GM12878 (cell line): ENCODE measurements at regions not wholly inside any gene's neighbourhood (a gene's known extent, or its start where the extent isn't known, plus 50 kb on each side); places are given as distances from the start of the nearest gene placed in this dataset.

Experiments used
- ATAC-seq: fragments of 200-7000 bp; cut with Tn5 transposase; 3 replicates; pipeline ENCODE4 v1.9.1; 2020; ENCODE audit warnings: mild to moderate bottlenecking, moderate library complexity
- BruUV-seq: library from RNA; stranded (reverse); fragments of 400-500 nt; replicated peaks from 2 replicates; lab custom pipeline; 2021; lab: Mats Ljungman, UMichigan
- CTCF ChIA-PET: fragments of 300-600 bp; sonication (Branson Sonifier 250); formaldehyde crosslinking; extraction: SDS; loops from one replicate; lab custom pipeline; 2021; ENCODE audit warnings: inconsistent platforms; lab: Yijun Ruan, JAX
- POLR2A ChIA-PET: fragments of 350-600 bp; formaldehyde crosslinking; extraction: SDS; loops from one replicate; lab custom pipeline; 2021; ENCODE audit warnings: inconsistent platforms; lab: Charles Lee
- RAD21 ChIA-PET: fragments of 300-600 bp; sonication (Branson Sonifier 250); formaldehyde crosslinking; loops from one replicate; lab custom pipeline; 2023; ENCODE audit warnings: antibody characterized with exemption; ENCODE audit not compliant: unreplicated experiment; lab: Charles Lee
- SMC1A ChIA-PET: fragments of 300-600 bp; sonication (Branson Sonifier 250); formaldehyde crosslinking; loops from one replicate; lab custom pipeline; 2023; ENCODE audit not compliant: unreplicated experiment, uncharacterized antibody; lab: Charles Lee
- DNase-seq: peaks from one replicate; pipeline ENCODE4 v3.0.0-alpha.2; 2011; ENCODE audit warnings: low read depth, low spot score
- FAIRE-seq: peaks from 3 replicates; lab custom pipeline; 2011; peaks lifted over from hg19 to GRCh38; lab: Jason Lieb, UNC
- H2AFZ ChIP-seq: 2 replicates; pipeline ENCODE4 v1.6.0; 2011; ENCODE audit warnings: low read depth, low read length, control low read depth; ENCODE audit not compliant: control insufficient read depth
- H3K27ac ChIP-seq: 2 replicates; pipeline ENCODE4 v1.5.1; 2011; ENCODE audit warnings: control low read depth; ENCODE audit not compliant: control insufficient read depth, insufficient read depth
- H3K27me3 ChIP-seq, 2 experiments: replicated peaks in 1 of 2; 2 replicates each; pipeline versions ENCODE4 v1.6.0 to v1.6.1; 2011; ENCODE audit warnings: low read length in 1 of 2; ENCODE audit not compliant: control insufficient read depth in 2 of 2, insufficient read depth in 2 of 2
- H3K36me3 ChIP-seq, 2 experiments: 2 replicates each; pipeline ENCODE4 v1.5.1; 2011; ENCODE audit warnings: low read length in 1 of 2; ENCODE audit not compliant: control insufficient read depth in 2 of 2, insufficient read depth in 2 of 2
- H3K4me1 ChIP-seq: 2 replicates; pipeline ENCODE4 v1.6.1; 2011; ENCODE audit warnings: mild to moderate bottlenecking, low read length, moderate library complexity, mixed read lengths; ENCODE audit not compliant: control insufficient read depth, insufficient read depth
- H3K4me2 ChIP-seq: 2 replicates; pipeline ENCODE4 v1.6.0; 2011; ENCODE audit warnings: control low read depth; ENCODE audit not compliant: control insufficient read depth, insufficient read depth
- H3K4me3 ChIP-seq: fragments of 200-600 bp; sonication (generic); 2 replicates; pipeline ENCODE4 v1.5.1; 2016
- H3K79me2 ChIP-seq: 2 replicates; pipeline ENCODE4 v1.6.0; 2011; ENCODE audit warnings: low read length; ENCODE audit not compliant: control insufficient read depth, insufficient read depth
- H3K9ac ChIP-seq: 2 replicates; pipeline ENCODE4 v1.8.0; 2011; ENCODE audit warnings: low read length, control low read depth, mixed read lengths; ENCODE audit not compliant: control insufficient read depth, insufficient read depth
- H3K9me3 ChIP-seq: replicated peaks from 3 replicates; pipeline ENCODE4 v1.5.1; 2011; ENCODE audit warnings: mild to moderate bottlenecking, low read length; ENCODE audit not compliant: control insufficient read depth, insufficient read depth
- H4K20me1 ChIP-seq: 2 replicates; pipeline ENCODE4 v1.6.0; 2011; ENCODE audit not compliant: control insufficient read depth, insufficient read depth
- E2F4 ChIP-seq: IDR thresholded peaks from 2 replicates; pipeline ENCODE4 v1.6.1; 2012; ENCODE audit warnings: low read depth, low read length, improper control_type of control experiment
- E2F8 ChIP-seq: fragments of 450-650 bp; IDR thresholded peaks from 2 replicates; pipeline ENCODE4 v1.6.1; 2018; ENCODE audit warnings: mild to moderate bottlenecking, low read depth, moderate library complexity; ENCODE audit not compliant: partially characterized antibody
- MLLT1 ChIP-seq: fragments of 450-650 bp; IDR thresholded peaks from 2 replicates; pipeline ENCODE4 v1.6.1; 2016; ENCODE audit warnings: mild to moderate bottlenecking
- REST ChIP-seq: IDR thresholded peaks from 2 replicates; pipeline ENCODE4 v1.6.1; 2012; ENCODE audit warnings: mild to moderate bottlenecking, low read depth, low read length
- SP1 ChIP-seq: IDR thresholded peaks from one replicate; pipeline ENCODE4 v1.6.1; 2011; ENCODE audit warnings: low read depth, low read length
- TAF1 ChIP-seq: IDR thresholded peaks from 2 replicates; pipeline ENCODE4 v1.6.1; 2011; ENCODE audit warnings: mild to moderate bottlenecking, low read depth, low read length, borderline replicate concordance
- ZNF384 ChIP-seq: IDR thresholded peaks from 2 replicates; pipeline ENCODE4 v1.6.1; 2012; ENCODE audit warnings: low read depth, mild to moderate bottlenecking, low read length, improper control_type of control experiment, borderline replicate concordance
- ZNF592 ChIP-seq: fragments of 450-650 bp; IDR thresholded peaks from 2 replicates; pipeline ENCODE4 v1.6.1; 2017; ENCODE audit warnings: mild to moderate bottlenecking, moderate library complexity
- ZZZ3 ChIP-seq: IDR thresholded peaks from 2 replicates; pipeline ENCODE4 v1.6.1; 2011; ENCODE audit warnings: low read depth; ENCODE audit not compliant: control insufficient read depth, insufficient read length
- WGBS: methylation state at CpG from one replicate; pipeline ENCODE4 v1.1.6; 2016; ENCODE audit warnings: low lambda C conversion rate; ENCODE audit not compliant: insufficient replicate concordance, insufficient coverage; ENCODE audit errors: missing lambda C conversion rate; 5-methylcytosine and 5-hydroxymethylcytosine counted together
- in situ Hi-C: fragments of 300-500 bp; cut with MboI; formaldehyde crosslinking; loops from 9 replicates; pipeline ENCODE4 v1.14.3; 2018; ENCODE audit warnings: mixed read lengths
- intact Hi-C: fragments of 100-400 bp; cut with micrococcal nuclease; formaldehyde crosslinking; loops from one replicate; pipeline ENCODE4 v1.14.2; 2022; ENCODE audit not compliant: unreplicated experiment

GRCh38 chr2:103213028-103213542 lies 451.3 kb downstream of the TMEM182 start:
- BruUV-seq, result no TSS peak
- FAIRE-seq (no peak), DNase-seq (no peak), ATAC-seq (no peak)
- H3K4me2 ChIP-seq, result no peak overlapping the region
- no peak overlapping the region for H3K4me3 ChIP-seq
- H4K20me1 ChIP-seq, result no peaks in the 10 kb centered on the region
- H3K9ac ChIP-seq, result no peak overlapping the region
- in situ Hi-C loops, result no loop called here
- no peaks in the 10 kb centered on the region for H3K4me1 ChIP-seq
- no peaks in the 10 kb centered on the region for H3K79me2 ChIP-seq
- ChIA-PET POLR2A (no interaction called here), CTCF (no interaction called here), SMC1A (interaction anchor here (0.6 kb wide), 1 partner anchor 11 kb away, joined by 3 read pairs; no protein-coding TSS in a partner anchor), RAD21 (no interaction called here)
- no peak overlapping the region for H2AFZ ChIP-seq
- no peaks in the 10 kb centered on the region for H3K36me3 ChIP-seq
- H3K9me3 ChIP-seq, result no peaks in the 10 kb centered on the region
- WGBS, result 31% methylated on average over 3 of the region's 3 CpGs
- H3K27me3 ChIP-seq, result no peaks in the 10 kb centered on the region
- intact Hi-C loops, result no loop called here
- H3K27ac ChIP-seq, result no peak overlapping the region
- TF ChIP-seq TAF1 (no peak), MLLT1 (no peak), E2F8 (no peak), ZNF384 (no peak), REST (no peak), SP1 (no peak), ZNF592 (no peak), E2F4 (no peak), ZZZ3 (no peak)
